Breast epithelium (tissue), 3 donors: ENCODE measurements at regions not wholly inside any gene's neighbourhood (a gene's known extent, or its start where the extent isn't known, plus 50 kb on each side); places are given as distances from the start of the nearest gene placed in this dataset.

Experiments used
- CTCF ChIP-seq, 3 donors: fragments of 450-650 bp; IDR thresholded peaks; one replicate each; pipeline ENCODE4 v1.5.1; 2016 to 2017; ENCODE audit warnings: antibody characterized with exemption in 3 of 3, mild to moderate bottlenecking in 3 of 3, moderate library complexity in 3 of 3
- POLR2A ChIP-seq: fragments of 450-650 bp; IDR thresholded peaks from one replicate; pipeline ENCODE4 v1.6.1; 2016; ENCODE audit warnings: antibody characterized with exemption, mild to moderate bottlenecking, moderate library complexity

GRCh38 chr5:171721464-171721863 is 64.2 kb upstream of the SMIM23 start:
- TF ChIP-seq POLR2A (no peak), CTCF (IDR thresholded peaks at IDR 0.05) (no peak)
